Brain microvascular endothelial cell (primary cell): ENCODE measurements at regions not wholly inside any gene's neighbourhood (a gene's known extent, or its start where the extent isn't known, plus 50 kb on each side); places are given as distances from the start of the nearest gene placed in this dataset.
"Not testable (repeated sequence)": the region's sequence is repeated elsewhere in the genome, so short reads cannot be mapped to it uniquely, and the experiment has no call there.

Experiments
- DNase-seq: peaks from one replicate; pipeline ENCODE4 v3.0.0-alpha.2; 2020
- H3K27ac ChIP-seq: fragments of 250-450 bp; sonication (Bioruptor Pico); 2 replicates; pipeline ENCODE4 v1.5.1; 2020; ENCODE audit warnings: mild to moderate bottlenecking, moderate library complexity
- H3K27me3 ChIP-seq: fragments of 250-450 bp; sonication (Bioruptor Pico); replicated peaks from 2 replicates; pipeline ENCODE4 v1.5.1; 2020; ENCODE audit warnings: mild to moderate bottlenecking
- H3K36me3 ChIP-seq: fragments of 250-450 bp; sonication (Bioruptor Pico); replicated peaks from 2 replicates; pipeline ENCODE4 v1.5.1; 2020; ENCODE audit warnings: mild to moderate bottlenecking
- H3K4me3 ChIP-seq: 2 replicates; pipeline ENCODE4 v1.5.1; 2011; ENCODE audit warnings: low read depth, mild to moderate bottlenecking, control low read depth, low read length, moderate library complexity
- in situ Hi-C: cut with HindIII; loops from 2 replicates; pipeline ENCODE4 v1.10.0; 2017; ENCODE audit warnings: low sequenced_read_pairs, low pct_ligation_motif_present
- TF ChIP-seq, protein P1 (sequence below): IDR thresholded peaks from 2 replicates; pipeline ENCODE4 v1.5.1; 2011; ENCODE audit warnings: low read depth, mild to moderate bottlenecking, moderate library complexity, low read length, control low read depth, inconsistent platforms; ENCODE audit errors: missing control alignments

DNA sequence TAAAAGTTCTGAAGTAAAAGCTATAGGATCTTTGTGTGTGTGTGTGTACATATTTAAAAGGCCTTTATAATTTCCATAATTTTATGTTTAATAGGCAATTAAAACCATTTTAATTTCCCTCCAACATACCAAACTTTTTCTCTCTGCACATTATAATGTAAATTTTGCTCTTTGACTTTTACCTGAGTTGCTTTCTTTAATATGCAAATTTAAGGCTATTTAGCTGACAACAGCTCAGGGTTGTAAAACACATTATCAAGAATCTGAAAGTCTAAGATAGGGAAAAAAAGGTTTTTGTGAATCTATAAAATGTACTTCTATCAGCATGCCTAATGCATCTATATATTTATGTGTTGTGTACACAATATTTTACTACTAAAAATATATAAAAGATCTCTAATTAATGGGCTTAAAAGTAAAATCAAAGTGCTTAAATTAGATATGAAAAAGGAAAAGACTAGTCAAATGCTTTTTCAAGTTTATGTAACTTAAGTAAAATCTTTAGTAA lies 239.6 kb upstream of the RAI14 start:
- Histone ChIP-seq H3K4me3 (no peak overlapping the region), H3K27me3 (no peaks in the 10 kb centered on the region), H3K27ac (no peak overlapping the region), H3K36me3 (no peaks in the 10 kb centered on the region)
- TF ChIP-seq, protein P1, sequence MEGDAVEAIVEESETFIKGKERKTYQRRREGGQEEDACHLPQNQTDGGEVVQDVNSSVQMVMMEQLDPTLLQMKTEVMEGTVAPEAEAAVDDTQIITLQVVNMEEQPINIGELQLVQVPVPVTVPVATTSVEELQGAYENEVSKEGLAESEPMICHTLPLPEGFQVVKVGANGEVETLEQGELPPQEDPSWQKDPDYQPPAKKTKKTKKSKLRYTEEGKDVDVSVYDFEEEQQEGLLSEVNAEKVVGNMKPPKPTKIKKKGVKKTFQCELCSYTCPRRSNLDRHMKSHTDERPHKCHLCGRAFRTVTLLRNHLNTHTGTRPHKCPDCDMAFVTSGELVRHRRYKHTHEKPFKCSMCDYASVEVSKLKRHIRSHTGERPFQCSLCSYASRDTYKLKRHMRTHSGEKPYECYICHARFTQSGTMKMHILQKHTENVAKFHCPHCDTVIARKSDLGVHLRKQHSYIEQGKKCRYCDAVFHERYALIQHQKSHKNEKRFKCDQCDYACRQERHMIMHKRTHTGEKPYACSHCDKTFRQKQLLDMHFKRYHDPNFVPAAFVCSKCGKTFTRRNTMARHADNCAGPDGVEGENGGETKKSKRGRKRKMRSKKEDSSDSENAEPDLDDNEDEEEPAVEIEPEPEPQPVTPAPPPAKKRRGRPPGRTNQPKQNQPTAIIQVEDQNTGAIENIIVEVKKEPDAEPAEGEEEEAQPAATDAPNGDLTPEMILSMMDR: no peak
- DNase-seq: no peak
- in situ Hi-C loops: no loop called here

DNA sequence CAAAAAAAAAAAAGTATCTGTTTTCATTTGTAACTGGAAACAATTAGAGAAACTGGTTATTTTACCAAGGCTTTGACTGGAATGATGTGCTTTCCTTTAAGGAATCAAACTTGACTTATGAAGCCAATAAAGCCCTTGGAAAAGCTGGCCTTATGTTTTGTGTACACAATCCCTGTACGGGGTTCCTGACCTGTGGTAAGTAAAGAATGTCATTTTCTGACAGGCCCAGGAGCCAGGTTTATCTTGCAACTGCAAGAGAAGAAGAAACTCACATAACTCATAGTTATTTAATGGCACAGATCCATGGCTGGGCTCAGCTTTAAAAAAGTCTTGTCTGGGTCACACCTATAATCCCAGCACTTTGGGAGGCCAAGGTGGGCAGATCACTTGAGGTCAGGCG lies 235.9 kb upstream of the RAI14 start:
- in situ Hi-C loops, DNase-seq, H3K4me3 ChIP-seq, H3K27me3 ChIP-seq, H3K27ac ChIP-seq, H3K36me3 ChIP-seq: not testable (repeated sequence)

- no peak for DNase-seq
- in situ Hi-C loops: no loop called here
- Histone ChIP-seq H3K36me3 (no peaks in the 10 kb centered on the region), H3K4me3 (no peak overlapping the region), H3K27me3 (no peaks in the 10 kb centered on the region), H3K27ac (no peak overlapping the region)
- TF ChIP-seq, protein P1: no peak
Observed at GRCh38 chr5:34436761-34437501, 219.2 kb upstream of the RAI14 start.

DNA sequence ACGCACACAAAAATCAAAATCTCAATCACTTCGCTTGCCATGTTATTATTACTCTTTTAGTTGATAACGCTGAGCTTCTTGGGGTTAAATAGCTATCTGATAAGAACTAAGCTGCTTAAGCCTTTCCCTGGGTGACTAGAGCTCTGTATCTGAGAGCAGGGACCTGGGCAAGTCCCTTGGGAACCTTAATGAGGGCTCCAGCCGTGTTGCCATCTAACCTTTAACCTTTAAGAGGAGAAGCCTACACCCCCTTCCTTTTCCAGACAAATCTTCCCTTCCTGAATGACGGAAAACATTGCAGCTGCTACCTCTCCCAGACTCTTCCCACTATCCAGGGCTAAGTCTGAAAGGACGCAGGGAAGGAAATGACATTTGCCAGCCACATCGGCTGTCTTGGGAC lies 216.5 kb upstream of the RAI14 start:
- DNase-seq: no peak
- H3K27ac ChIP-seq: no peak overlapping the region
- no peak overlapping the region for H3K4me3 ChIP-seq
- in situ Hi-C loops: no loop called here
- no peaks in the 10 kb centered on the region for H3K36me3 ChIP-seq
- H3K27me3 ChIP-seq: no peaks in the 10 kb centered on the region
- TF ChIP-seq, protein P1: no peak

DNA sequence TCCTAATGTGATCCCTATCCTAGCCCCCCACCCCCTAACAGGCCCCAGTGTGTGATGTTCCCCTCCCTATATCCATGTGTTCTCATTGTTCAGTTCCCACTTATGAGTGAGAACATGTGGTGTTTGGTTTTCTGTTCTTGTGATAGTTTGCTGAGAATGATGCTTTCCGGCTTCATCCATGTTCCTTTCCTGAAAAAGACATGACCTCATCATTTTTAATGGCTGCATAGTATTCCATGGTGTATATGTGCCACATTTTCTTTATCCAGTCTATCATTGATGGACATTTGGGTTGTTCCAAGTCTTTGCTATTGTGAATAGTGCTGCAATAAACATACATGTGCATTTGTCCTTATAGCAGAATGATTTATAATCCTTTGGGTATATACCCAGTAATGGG lies 214.4 kb upstream of the RAI14 start:
- H3K27ac ChIP-seq, in situ Hi-C loops, H3K27me3 ChIP-seq, DNase-seq, H3K36me3 ChIP-seq, H3K4me3 ChIP-seq: not testable (repeated sequence)

DNA sequence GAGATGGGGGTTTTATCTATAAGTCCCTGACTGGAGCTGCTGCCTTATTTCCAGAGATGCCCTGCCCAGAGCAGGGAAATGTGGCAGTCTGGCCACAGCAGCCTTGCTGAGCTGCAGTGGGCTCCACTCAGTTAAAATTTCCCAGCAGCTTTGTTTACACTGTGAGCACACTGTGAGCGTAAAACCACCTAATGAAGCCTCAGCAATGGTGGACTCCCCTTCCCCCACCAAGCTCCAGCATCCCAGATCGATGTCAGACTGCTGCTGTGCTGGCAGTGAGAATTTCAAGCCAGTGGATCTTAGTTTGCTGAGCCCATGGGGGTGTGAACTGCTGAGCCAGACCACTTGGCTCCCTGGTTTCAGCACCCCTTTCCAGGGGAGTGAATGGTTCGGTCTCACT lies 208.7 kb upstream of the RAI14 start:
- no peaks in the 10 kb centered on the region for H3K36me3 ChIP-seq
- TF ChIP-seq, protein P1: no peak
- no peak for DNase-seq
- no peak overlapping the region for H3K27ac ChIP-seq
- H3K27me3 ChIP-seq: no peaks in the 10 kb centered on the region
- in situ Hi-C loops: no loop called here
- H3K4me3 ChIP-seq: no peak overlapping the region

DNA sequence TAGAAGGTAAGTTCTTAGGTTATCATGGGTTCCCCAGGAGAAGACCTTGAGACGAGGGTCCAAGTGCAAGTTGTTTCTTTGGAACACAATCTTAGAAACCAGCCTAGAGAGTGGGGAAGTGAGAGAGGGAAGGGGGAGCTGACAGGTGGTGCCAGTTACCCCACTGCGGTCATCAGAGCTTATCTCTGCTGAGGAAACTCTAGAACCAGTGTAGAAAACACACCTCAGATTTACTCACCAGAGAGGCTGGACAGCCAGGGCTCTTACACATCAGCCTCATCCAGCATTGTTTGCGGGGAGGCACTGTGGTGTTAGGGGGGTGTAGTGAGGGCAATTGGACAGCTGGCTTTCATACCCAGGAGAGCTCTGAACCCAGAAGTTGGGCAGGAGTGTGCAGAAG lies 206.5 kb upstream of the RAI14 start:
- DNase-seq: no peak
- in situ Hi-C loops: no loop called here

More for the DNA sequence above, 206.5 kb upstream of the RAI14 start:
- H3K36me3 ChIP-seq: no peaks in the 10 kb centered on the region
- no peaks in the 10 kb centered on the region for H3K27me3 ChIP-seq
- TF ChIP-seq, protein P1: no peak
- no peak overlapping the region for H3K4me3 ChIP-seq
- H3K27ac ChIP-seq: no peak overlapping the region
